NB4 (cell line): ENCODE measurements at regions not wholly inside any gene's neighbourhood (a gene's known extent, or its start where the extent isn't known, plus 50 kb on each side); places are given as distances from the start of the nearest gene placed in this dataset.

Source experiments
- DNase-seq: peaks from one replicate; pipeline ENCODE4 v3.0.0; 2010; ENCODE audit warnings: low read depth
- H3K4me3 ChIP-seq: one replicate; pipeline ENCODE4 v1.5.1; 2011; ENCODE audit warnings: mild to moderate bottlenecking, low read depth, low read length, moderate library complexity
- MYC ChIP-seq: IDR thresholded peaks from 2 replicates; pipeline ENCODE4 v1.6.1; 2011; ENCODE audit warnings: low read depth, low read length
- POLR2A ChIP-seq: IDR thresholded peaks from 2 replicates; pipeline ENCODE4 v1.6.1; 2011; ENCODE audit warnings: mild to moderate bottlenecking; ENCODE audit not compliant: insufficient read length; ENCODE audit errors: extremely low read depth
- TF ChIP-seq, protein P1 (sequence below): IDR thresholded peaks from one replicate; pipeline ENCODE4 v1.5.1; 2012; ENCODE audit warnings: low read depth, low read length
- TF ChIP-seq, protein P2 (sequence below): IDR thresholded peaks from 2 replicates; pipeline ENCODE4 v1.6.1; 2011; ENCODE audit warnings: low read depth, low read length

DNA sequence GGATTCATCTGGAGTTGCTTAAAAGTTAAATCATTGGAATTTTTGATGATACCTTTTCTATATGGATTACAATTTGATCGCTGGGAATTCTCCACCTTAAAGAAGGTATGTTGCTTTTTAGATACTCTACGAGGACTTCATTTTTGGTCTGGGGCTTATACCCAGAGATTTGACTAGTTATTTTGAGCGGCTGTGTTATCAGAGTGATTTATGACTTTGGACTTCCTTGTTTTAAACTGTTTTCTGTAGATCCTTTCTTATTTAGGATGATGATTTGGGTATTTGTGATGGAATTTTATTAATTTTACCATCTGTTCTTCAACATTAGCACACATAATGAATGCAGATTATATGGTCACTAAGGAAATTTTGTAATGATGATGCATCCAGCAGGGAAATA, 75.2 kb downstream of the SOX4 start:
- TF ChIP-seq, protein P1, sequence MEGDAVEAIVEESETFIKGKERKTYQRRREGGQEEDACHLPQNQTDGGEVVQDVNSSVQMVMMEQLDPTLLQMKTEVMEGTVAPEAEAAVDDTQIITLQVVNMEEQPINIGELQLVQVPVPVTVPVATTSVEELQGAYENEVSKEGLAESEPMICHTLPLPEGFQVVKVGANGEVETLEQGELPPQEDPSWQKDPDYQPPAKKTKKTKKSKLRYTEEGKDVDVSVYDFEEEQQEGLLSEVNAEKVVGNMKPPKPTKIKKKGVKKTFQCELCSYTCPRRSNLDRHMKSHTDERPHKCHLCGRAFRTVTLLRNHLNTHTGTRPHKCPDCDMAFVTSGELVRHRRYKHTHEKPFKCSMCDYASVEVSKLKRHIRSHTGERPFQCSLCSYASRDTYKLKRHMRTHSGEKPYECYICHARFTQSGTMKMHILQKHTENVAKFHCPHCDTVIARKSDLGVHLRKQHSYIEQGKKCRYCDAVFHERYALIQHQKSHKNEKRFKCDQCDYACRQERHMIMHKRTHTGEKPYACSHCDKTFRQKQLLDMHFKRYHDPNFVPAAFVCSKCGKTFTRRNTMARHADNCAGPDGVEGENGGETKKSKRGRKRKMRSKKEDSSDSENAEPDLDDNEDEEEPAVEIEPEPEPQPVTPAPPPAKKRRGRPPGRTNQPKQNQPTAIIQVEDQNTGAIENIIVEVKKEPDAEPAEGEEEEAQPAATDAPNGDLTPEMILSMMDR: no peak
- TF ChIP-seq POLR2A (no peak), MYC (no peak)
- TF ChIP-seq, protein P2, sequence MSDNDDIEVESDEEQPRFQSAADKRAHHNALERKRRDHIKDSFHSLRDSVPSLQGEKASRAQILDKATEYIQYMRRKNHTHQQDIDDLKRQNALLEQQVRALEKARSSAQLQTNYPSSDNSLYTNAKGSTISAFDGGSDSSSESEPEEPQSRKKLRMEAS: no peak
- no peak overlapping the region for H3K4me3 ChIP-seq
- DNase-seq: no peak

DNA sequence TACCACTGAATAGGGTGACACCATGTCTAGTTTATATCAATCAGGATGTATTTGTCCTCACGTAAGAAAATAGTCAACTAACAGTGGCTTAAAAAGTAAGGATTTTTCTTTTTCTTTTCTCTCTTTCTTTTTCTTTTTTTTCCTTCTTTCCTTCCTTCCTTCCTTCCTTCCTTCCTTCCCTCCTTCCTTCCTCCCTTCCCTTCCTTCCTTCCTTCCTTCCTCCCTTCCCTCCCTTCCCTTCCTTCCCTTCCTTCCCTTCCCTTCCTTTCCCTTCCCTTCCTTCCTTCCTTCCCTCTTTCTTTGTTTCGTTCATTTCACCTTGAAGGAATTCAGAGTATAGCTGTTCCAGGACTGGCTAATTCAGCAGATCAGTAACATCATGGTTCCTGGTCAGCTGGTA, 83.2 kb downstream of the SOX4 start:
- DNase-seq: no peak
- TF ChIP-seq, protein P2: no peak
- TF ChIP-seq, protein P1: no peak
- TF ChIP-seq MYC: no peak
- no peak for TF ChIP-seq POLR2A
- H3K4me3 ChIP-seq: no peak overlapping the region

DNA sequence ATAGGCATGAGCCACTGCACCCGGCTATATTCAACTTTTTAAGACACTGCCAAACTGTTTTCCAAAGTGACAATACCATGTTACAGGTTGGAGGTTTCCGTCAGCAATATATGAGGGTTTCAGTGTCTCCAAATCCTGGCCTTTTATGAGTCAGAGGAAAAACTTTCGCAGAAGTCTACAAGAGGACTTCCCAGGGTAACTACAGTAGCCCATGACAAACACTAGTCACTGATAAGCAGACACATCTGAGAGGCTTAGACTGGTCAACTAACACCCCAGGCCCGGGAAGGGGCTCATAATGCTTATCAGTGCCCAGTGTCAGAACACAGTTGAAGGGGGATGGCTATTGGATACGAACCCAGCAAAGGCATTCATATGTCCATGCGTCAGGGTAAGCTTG, 85.4 kb downstream of the SOX4 start:
- H3K4me3 ChIP-seq: no peak overlapping the region
- no peak for TF ChIP-seq POLR2A
- no peak for TF ChIP-seq MYC
- TF ChIP-seq, protein P2: no peak
- DNase-seq: no peak

DNA sequence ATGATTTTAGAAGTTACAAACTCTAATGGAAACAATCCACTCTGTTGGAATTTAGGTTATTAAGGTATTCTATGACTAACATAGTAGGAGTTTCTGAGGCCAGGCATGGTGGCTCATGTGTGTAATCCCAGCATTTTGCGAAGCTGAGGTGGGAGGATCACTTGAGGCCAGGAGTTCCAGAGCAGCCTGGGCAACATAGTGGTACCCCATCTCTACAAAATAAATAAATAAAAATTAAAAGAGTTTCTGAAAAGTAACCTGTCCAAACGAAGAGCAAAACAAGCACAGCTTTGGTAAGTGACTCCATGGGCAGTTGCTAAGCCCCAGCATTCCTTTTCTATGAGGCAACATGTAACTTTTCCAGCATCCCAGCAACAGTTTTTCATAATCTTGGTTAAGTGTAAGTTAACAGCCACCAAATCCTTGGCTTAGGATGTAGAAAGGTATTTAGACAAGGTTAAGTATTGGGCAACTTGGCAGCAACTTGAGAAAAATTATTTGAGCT, 86.3 kb downstream of the SOX4 start:
- no peak for DNase-seq
- TF ChIP-seq, protein P1: no peak
- TF ChIP-seq POLR2A (no peak), MYC (no peak)
- TF ChIP-seq, protein P2: no peak
- H3K4me3 ChIP-seq: no peak overlapping the region

DNA sequence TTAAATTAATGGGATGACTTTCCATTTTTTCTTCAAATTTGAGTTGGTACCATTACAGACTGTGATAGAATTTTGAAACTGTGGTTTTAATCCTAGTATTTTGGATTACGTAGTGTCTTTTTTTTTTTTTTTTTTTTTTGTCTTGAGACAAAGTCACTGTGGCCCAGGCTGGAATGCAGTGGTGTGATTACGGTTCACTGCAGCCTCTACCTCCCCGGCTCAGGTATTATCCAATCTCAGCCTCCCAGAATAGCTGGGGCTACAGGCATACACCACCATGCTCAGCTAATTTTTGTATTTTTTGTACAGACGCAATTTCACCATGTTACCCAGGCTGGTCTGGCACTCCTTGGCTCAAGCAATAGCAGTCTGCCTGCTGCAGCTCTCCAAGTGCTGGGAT, 87.1 kb downstream of the SOX4 start:
- TF ChIP-seq MYC: no peak
- TF ChIP-seq, protein P2: no peak
- TF ChIP-seq POLR2A: no peak
- TF ChIP-seq, protein P1: no peak
- no peak overlapping the region for H3K4me3 ChIP-seq
- no peak for DNase-seq

DNA sequence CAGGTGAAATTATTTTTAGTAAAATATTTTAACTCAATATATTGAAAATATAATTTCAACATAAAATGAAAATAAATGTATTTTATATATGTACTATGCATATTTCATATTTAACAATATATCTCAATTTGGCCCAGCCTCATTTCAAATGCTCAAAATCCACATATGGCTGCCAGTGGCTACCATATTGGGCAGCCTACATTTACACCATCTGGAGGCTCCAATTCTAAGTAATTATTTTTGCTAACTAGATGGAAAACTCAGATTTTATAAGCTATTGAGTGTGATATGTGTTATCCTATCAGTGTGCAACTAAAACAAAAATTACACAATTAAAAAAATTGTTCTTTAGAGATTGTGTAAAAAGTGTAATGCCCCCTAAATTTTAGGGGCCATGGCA, 96.9 kb downstream of the SOX4 start:
- DNase-seq: no peak
- TF ChIP-seq POLR2A: no peak
- TF ChIP-seq MYC: no peak
- TF ChIP-seq, protein P2: no peak
- TF ChIP-seq, protein P1: no peak
- H3K4me3 ChIP-seq: no peak overlapping the region
